WI38 (cell line): ENCODE measurements at regions not wholly inside any gene's neighbourhood (a gene's known extent, or its start where the extent isn't known, plus 50 kb on each side); places are given as distances from the start of the nearest gene placed in this dataset.

ENCODE experiments used
- H3K4me3 ChIP-seq: 2 replicates; pipeline ENCODE4 v1.5.1; 2011; ENCODE audit warnings: low read depth, mild to moderate bottlenecking, control low read depth, low read length
- TF ChIP-seq, protein P1 (sequence below): IDR thresholded peaks from 2 replicates; pipeline ENCODE4 v1.5.1; 2012; ENCODE audit warnings: low read depth, mild to moderate bottlenecking, control low read depth, low read length

DNA sequence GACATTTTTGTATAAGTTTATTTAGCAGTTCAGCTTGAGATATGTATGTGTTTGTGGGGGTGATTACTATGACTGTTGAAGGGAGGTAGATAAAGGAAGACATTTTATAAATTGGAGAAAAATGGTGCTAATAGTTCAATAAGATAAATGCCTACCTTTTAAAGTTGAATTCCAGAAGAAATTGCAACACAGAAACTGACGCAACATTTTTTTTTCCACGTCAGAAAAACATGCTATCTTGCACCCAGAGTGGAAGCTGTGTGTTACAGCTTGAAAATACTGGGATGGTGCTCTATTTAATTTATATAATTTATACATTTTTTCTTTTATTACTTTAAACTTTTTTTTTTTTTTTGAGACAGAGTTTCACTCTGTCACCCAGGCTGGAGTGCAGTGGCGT, 171.7 kb downstream of the WNT5A start:
- TF ChIP-seq, protein P1, sequence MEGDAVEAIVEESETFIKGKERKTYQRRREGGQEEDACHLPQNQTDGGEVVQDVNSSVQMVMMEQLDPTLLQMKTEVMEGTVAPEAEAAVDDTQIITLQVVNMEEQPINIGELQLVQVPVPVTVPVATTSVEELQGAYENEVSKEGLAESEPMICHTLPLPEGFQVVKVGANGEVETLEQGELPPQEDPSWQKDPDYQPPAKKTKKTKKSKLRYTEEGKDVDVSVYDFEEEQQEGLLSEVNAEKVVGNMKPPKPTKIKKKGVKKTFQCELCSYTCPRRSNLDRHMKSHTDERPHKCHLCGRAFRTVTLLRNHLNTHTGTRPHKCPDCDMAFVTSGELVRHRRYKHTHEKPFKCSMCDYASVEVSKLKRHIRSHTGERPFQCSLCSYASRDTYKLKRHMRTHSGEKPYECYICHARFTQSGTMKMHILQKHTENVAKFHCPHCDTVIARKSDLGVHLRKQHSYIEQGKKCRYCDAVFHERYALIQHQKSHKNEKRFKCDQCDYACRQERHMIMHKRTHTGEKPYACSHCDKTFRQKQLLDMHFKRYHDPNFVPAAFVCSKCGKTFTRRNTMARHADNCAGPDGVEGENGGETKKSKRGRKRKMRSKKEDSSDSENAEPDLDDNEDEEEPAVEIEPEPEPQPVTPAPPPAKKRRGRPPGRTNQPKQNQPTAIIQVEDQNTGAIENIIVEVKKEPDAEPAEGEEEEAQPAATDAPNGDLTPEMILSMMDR: no peak
- no peak overlapping the region for H3K4me3 ChIP-seq

DNA sequence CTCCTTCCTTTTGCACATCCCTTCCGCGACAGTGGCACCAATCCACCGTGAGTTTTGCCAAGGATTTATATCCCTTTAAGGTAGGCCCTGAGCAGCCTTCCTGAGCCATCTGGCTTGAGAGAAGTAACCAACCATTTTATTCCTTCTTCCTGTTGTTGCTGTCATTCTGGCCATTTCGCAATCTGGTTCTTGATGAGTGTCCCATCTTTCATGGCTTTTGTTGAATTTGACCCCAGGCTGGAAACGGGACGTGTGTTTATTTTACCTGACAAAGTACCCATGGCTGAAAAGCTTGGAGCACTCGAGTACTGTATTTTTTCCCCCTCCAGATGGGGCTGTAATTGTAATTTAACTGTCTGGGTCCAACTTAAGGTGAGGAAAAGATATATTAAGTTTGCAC, 173.4 kb downstream of the WNT5A start:
- H3K4me3 ChIP-seq: no peak overlapping the region
- TF ChIP-seq, protein P1: no peak

DNA sequence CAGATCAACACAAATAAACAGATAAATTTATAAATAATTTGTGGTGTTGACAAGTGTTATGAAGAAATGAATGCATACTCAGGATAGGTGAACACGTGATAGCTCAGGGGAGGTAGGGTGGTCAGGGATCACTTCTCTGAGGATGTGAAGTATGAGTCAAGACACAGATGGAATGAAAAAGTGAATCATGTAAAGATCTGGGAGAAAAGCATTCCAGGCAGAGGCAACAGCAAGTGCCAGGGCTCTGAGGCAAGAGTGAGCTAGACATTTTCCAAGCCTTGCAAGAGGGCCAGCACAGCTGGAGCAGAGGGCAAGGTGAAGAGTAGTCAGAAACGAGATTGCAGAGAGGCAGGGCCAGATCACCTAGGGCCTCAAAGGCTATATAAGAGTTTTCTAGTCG, 177.8 kb downstream of the WNT5A start:
- H3K4me3 ChIP-seq: no peak overlapping the region

DNA sequence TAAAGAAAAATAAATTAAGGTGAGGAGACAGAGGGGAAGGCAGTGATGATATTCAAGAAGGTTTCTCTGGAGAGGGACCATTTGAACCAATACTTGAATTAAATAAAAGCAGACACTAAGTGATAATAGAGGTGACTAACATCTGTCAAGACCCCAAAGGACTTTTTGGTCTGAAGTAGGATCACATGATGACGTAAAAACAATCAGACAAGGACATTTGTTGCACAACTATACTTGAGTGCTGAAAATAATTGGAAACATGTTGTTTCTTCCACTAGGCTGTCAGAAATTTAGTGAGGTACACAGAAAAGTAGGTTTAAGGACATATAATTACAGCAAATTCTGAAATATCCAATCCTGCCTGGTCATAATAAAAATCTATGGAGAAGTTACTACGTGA, 179.5 kb downstream of the WNT5A start:
- no peak overlapping the region for H3K4me3 ChIP-seq
- TF ChIP-seq, protein P1: no peak

More for the DNA sequence above, 177.8 kb downstream of the WNT5A start:
- TF ChIP-seq, protein P1: no peak

DNA sequence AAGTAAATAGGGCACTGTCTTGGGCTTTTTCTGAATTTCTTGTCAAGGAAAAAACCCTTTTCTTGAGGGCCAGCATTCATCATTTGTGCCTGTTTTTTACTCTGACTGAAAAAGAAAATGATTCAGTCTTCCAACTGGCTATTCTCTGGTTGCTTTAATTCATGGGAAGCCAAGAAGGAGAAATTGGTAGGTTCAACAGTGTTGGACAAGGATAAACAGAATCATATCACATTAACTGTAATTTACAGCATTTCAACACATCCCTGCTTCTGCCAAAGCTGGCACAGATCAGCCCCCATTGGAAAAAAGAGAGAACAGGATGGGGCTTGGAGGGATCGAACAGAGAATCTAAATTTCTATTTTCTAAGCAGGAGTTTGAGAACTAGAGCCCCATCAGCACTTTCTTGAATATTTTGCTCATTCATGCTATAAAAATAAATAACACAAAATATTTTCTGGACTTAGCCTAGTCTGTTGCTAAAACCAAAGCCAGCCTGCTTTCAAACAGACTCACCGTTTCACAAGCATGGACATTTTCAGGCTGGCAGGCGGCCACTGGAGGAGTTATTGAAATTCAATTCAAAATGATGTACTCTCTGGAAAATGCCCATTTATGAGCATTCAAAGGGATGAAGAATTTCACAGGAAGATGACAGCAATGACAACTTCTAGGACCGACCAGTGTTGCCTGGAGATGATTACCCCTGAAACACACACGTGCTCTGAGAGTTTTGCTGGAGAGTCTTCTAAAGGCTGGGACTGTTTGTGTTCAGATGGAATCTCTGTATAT, 181.2 kb downstream of the WNT5A start:
- TF ChIP-seq, protein P1: no peak
- H3K4me3 ChIP-seq: no peak overlapping the region

DNA sequence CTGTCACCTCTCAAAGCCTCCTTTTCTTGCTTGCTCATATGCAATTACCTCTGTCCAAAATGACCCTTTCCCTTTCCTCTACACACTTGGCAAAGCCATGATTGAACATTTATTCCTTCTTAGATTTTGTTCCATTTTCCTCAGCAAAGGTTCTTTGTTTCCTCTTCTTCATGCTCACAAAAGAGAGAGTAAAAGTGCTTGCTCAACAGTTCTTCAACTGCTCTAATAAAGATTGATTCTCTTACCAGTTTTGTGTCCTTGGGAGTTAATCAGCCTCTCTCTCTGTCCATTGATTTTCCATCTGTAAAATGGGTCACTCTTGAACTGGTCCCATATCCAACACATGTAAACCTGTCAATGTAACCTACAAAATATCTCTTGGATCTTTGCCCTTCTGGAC, 186.4 kb downstream of the WNT5A start:
- TF ChIP-seq, protein P1: no peak
- no peak overlapping the region for H3K4me3 ChIP-seq

DNA sequence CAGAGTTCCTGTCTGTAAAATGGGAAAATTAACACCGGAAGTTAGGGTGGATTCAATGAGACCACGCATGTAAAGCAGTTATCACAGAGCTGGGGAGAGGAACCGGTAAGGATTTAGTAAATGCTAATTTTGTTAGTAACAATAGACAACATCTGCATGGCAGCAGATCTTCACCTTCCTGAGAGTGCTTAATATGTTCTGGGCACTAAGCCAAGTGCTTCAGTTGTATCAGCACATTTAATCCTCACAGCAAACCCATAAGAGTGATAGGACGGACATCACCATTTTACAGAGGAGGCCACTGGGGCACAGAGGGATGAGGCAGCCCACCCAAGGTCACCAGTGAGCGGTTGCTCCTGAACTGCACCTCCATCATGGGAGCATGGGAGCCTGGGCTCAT, 189.4 kb downstream of the WNT5A start:
- no peak overlapping the region for H3K4me3 ChIP-seq
- TF ChIP-seq, protein P1: no peak
